Breast epithelium (tissue), 3 donors: ENCODE measurements at regions not wholly inside any gene's neighbourhood (a gene's known extent, or its start where the extent isn't known, plus 50 kb on each side); places are given as distances from the start of the nearest gene placed in this dataset.

Experiments used
- POLR2A ChIP-seq: fragments of 450-650 bp; IDR thresholded peaks from one replicate; pipeline ENCODE4 v1.6.1; 2016; ENCODE audit warnings: antibody characterized with exemption, mild to moderate bottlenecking, moderate library complexity
- TF ChIP-seq, protein P1 (sequence below), 3 donors: fragments of 450-650 bp; IDR thresholded peaks; one replicate each; pipeline ENCODE4 v1.5.1; 2016 to 2017; ENCODE audit warnings: antibody characterized with exemption in 3 of 3, mild to moderate bottlenecking in 3 of 3, moderate library complexity in 3 of 3

DNA sequence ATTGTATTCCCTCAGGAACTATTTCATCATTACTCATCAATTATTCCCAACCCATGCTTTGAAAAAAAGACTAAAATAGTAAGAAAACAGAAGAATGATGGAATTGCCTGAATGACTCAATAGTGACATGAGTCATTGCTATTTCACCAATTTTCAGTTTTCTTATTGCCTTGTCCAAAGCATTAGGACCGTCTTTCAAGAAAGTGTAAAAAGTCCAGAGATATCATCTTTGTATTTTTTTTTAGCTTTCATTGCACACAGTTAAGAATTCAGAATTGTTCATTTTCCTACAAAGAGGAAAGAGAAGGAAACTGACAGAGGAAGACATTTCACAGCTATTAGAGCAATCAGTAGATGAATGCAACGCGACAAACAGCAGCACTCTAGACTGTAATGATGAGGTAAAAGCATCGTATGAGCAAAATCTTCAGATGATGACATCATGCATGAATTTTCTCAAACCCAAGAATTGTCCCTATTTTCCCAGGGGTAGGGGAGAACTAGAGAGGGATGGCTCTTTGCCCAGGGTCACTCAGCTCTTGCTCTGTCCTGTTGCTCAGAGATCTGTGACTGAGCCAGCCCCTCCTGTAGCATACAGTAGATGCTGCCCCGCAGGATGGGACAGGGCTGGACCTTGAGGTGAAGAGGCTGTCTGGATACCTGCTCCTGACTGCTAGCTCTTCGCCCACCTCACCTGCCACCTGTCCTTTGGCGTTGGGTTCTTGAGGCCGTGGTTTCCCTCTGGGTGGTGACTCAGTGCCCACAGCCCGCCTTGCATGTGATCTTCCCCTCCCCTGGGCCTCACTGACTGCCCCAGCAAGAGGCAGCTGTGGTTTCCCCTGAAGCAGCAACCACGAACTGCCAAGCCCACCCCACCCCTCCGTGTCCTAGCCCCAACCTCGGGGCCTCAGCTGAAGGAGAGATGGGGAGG, 84.8 kb downstream of the PPCDC start:
- TF ChIP-seq, protein P1, sequence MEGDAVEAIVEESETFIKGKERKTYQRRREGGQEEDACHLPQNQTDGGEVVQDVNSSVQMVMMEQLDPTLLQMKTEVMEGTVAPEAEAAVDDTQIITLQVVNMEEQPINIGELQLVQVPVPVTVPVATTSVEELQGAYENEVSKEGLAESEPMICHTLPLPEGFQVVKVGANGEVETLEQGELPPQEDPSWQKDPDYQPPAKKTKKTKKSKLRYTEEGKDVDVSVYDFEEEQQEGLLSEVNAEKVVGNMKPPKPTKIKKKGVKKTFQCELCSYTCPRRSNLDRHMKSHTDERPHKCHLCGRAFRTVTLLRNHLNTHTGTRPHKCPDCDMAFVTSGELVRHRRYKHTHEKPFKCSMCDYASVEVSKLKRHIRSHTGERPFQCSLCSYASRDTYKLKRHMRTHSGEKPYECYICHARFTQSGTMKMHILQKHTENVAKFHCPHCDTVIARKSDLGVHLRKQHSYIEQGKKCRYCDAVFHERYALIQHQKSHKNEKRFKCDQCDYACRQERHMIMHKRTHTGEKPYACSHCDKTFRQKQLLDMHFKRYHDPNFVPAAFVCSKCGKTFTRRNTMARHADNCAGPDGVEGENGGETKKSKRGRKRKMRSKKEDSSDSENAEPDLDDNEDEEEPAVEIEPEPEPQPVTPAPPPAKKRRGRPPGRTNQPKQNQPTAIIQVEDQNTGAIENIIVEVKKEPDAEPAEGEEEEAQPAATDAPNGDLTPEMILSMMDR (IDR thresholded peaks at IDR 0.05) = no peak
- no peak for TF ChIP-seq POLR2A
